SJCRH30 (cell line): ENCODE measurements at regions not wholly inside any gene's neighbourhood (a gene's known extent, or its start where the extent isn't known, plus 50 kb on each side); places are given as distances from the start of the nearest gene placed in this dataset.

ENCODE experiments used
- DNase-seq, 2 experiments: peaks; one replicate each; pipeline ENCODE4 v3.0.0-alpha.2; 2015 to 2020
- H3K27ac ChIP-seq: fragments of 250-450 bp; sonication (Bioruptor Pico); 2 replicates; pipeline ENCODE4 v1.5.1; 2020; ENCODE audit warnings: mild to moderate bottlenecking, moderate library complexity
- H3K27me3 ChIP-seq: fragments of 250-450 bp; sonication (Bioruptor Pico); 2 replicates; pipeline ENCODE4 v1.5.1; 2020; ENCODE audit warnings: mild to moderate bottlenecking, moderate library complexity
- H3K36me3 ChIP-seq: fragments of 250-450 bp; sonication (Bioruptor Pico); 2 replicates; pipeline ENCODE4 v1.5.1; 2020; ENCODE audit warnings: mild to moderate bottlenecking, moderate library complexity
- H3K4me1 ChIP-seq: fragments of 250-450 bp; sonication (Bioruptor Pico); 2 replicates; pipeline ENCODE4 v1.5.1; 2020; ENCODE audit warnings: mild to moderate bottlenecking, moderate library complexity
- H3K4me3 ChIP-seq: fragments of 250-450 bp; sonication (Bioruptor Pico); 2 replicates; pipeline ENCODE4 v1.5.1; 2020; ENCODE audit warnings: mild to moderate bottlenecking, moderate library complexity
- H3K9me3 ChIP-seq: fragments of 250-450 bp; sonication (Bioruptor Pico); replicated peaks from 2 replicates; pipeline ENCODE4 v1.5.1; 2020; ENCODE audit warnings: mild to moderate bottlenecking, moderate library complexity

DNA sequence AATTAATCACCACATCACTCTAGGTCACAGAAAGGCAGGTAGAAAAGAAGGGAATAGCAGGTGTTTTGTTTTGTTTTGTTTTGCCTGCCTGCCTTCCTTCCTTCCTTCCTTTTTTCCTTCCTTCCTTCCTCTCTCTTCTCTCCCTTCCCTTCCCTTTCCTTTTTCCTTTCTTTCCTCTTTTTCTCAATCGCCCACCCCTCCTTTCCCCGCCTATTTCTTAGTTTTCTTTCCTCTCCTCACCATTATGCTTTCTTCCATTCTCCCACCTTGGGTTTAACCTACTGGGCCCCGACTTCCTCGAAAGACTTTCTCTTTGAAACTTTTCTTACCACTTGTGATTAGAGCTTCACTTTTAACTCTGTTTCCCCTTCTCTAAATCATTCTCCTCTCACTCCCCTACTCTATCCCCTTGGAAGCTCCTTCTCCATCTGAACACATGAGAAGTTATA, 231.3 kb upstream of the CD180 start:
- DNase-seq, result no peak
- no peaks in the 10 kb centered on the region; the same call in 1 of the 2 replicates for H3K27me3 ChIP-seq
- H3K9me3 ChIP-seq, result no peaks in the 10 kb centered on the region
- H3K36me3 ChIP-seq, result no peaks in the 10 kb centered on the region
- no peak overlapping the region for H3K27ac ChIP-seq
- no peak overlapping the region for H3K4me3 ChIP-seq
- H3K4me1 ChIP-seq, result no peaks in the 10 kb centered on the region

DNA sequence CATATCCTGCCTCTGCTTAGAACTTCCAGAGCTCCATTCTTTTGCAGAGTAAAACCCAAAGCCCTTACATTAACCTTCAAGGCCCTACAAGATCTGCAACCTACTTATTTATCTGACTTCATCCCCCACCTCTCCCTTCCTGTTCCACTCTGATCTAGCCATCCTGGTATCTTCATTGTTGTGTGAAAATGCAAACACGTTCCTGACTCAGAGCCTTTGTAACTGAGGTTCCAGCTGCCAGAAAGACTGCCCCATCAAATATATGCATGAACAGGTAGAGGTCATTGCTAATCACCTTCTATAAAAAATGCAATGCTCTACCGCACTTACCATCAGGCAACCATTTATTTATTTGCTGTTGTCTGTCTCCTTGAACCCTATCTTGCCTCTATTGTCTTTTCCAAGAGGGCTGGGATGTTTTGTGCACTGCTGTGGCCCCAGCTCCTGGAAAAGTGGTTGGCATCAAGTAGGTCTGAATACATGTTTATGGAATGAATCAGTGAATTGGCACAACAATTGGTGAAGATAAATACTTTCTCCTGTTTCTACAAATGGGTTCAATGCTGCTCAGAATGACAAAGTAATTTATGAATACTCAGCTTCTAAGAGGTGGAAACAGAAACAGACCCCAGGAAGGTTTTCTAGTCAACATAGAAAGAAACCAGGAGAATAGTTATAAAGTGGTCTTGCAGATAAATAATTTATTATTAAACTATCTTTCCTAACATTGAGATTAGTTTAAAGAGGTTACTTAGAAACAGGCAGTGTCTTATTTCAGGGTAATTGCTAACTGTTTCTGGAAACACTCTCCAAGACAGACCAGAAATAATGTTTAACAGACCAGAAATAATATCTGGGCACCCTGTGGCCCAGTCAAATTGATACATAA, 230.6 kb upstream of the CD180 start:
- H3K27ac ChIP-seq, result no peak overlapping the region
- no peaks in the 10 kb centered on the region for H3K4me1 ChIP-seq
- H3K4me3 ChIP-seq, result no peak overlapping the region
- H3K36me3 ChIP-seq, result no peaks in the 10 kb centered on the region
- no peaks in the 10 kb centered on the region; the same call in 1 of the 2 replicates for H3K27me3 ChIP-seq
- no peak for DNase-seq
- no peaks in the 10 kb centered on the region for H3K9me3 ChIP-seq

DNA sequence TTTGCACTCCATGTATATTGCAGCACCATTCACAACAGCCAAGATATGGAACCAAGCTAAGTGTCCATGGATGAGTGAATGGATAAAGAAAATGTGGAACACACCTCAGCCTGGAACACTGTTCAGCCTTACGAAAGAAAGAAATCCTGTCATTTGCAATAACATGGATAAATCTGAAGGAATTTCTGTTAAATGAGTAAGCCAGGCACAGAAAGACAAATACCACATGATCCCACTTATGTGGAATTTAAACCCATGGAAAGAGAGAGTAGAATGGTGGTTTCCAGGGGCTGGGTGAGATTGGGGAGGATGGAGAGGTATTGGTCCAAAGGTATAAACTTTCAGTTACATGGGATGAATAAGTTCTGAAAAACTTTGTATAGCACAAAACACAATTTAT, 228.9 kb upstream of the CD180 start:
- H3K9me3 ChIP-seq, result no peaks in the 10 kb centered on the region
- no peak for DNase-seq
- no peaks in the 10 kb centered on the region for H3K4me1 ChIP-seq
- no peaks in the 10 kb centered on the region for H3K36me3 ChIP-seq
- H3K4me3 ChIP-seq, result no peak overlapping the region
- no peak overlapping the region for H3K27ac ChIP-seq
- H3K27me3 ChIP-seq, result no peaks in the 10 kb centered on the region

DNA sequence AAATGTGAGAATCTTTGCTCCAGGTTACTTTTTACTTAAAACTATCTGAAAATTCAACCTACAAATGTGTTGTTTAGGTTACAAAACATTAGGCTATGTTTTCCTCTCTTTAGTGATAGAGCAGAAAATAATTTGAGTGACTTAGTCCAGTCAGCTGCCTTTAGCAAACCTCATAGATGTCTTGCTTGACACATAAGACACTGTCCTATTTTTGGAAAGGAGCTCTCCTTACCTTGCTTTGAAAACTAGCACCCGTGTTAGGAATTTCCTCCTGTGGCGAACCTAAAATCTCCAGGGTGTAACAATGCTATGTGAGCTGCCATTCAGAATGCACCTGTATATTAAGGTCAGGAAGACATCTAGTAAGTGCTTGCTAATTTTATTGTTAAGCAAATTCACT, 221.2 kb upstream of the CD180 start:
- DNase-seq, result no peak
- Histone ChIP-seq H3K27ac (no peak overlapping the region), H3K4me3 (no peak overlapping the region), H3K4me1 (no peaks in the 10 kb centered on the region), H3K9me3 (no peaks in the 10 kb centered on the region), H3K36me3 (no peaks in the 10 kb centered on the region), H3K27me3 (no peaks in the 10 kb centered on the region)

DNA sequence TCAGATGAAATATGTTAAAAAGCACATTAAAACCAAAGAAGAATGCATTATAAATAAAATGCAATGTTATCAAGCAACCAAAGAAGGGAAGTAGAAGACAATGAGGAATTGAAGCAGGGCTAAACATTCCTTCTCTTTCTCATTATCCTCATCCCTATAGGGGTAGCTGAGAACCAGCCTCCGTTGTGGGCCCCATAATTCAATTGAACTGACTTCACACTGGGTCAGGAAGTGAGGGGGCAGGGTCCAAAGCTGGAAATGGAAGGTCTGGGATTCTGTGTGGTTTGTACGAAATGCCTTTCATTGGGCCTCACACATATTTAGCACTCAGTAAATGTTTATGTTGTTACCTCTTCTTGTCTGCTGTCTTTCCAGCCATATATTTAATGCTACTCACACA, 220.4 kb upstream of the CD180 start:
- Histone ChIP-seq H3K9me3 (no peaks in the 10 kb centered on the region), H3K36me3 (no peaks in the 10 kb centered on the region), H3K27me3 (no peaks in the 10 kb centered on the region), H3K4me3 (no peak overlapping the region), H3K27ac (no peak overlapping the region), H3K4me1 (no peaks in the 10 kb centered on the region)
- no peak for DNase-seq

DNA sequence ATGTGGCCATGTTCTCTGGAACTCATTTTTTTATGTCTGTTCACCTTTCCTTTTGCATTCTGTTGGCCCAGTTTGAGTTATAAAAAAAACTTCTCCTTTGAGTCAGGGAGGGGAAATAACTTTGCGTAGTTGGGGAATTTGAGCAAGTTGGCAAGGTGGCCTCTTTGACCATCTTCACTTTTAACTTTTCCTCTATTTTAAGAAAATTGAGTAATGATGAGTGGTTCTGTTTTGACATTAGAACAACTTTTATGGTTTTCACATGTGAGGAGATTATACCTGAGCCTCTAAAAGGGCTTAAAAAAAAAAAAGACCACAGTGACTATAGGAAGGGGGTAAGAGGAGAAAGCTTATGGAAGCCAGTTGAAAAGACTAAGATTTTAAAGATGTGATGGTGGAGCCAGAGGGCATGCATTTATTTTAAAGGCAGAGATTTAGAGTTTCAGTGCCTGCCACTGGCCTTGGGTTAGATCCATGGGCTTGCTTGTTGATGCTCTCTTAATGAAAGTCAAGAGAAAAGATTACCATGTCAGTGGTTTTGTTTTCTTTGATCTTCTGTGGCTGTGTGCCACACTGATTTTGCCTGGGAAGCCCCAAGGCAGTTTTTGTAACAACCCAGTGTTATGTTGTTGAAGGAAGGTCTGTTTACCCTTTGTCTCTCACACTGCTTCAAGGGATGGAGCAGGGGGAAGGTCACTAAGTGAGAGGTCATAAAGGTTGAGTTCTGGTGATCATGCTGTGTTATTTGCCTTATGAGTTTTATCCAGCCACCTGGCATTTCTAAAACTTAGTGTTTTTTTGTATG, 219.7 kb upstream of the CD180 start:
- DNase-seq, result no peak
- Histone ChIP-seq H3K9me3 (no peaks in the 10 kb centered on the region), H3K4me1 (no peaks in the 10 kb centered on the region), H3K27me3 (no peaks in the 10 kb centered on the region), H3K36me3 (no peaks in the 10 kb centered on the region), H3K4me3 (no peak overlapping the region), H3K27ac (no peak overlapping the region)

DNA sequence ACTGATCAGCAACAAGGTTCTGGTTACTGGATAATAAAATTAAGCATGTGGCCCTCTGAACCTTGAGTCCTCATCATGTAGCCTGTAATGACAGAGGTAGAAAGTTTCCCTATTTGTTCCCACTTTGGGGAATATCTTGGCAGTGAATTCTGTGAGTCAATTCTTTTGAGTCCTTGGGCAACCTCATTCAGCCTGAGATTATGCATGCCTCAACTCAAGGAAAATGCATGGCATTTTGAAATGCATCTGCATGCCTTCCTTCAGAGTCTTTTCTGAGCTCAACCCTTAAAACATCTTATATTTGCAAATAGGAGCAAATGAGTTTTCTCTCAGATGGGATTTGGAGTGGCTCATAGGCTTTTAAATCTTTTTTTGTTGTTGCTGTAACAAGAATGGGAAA, 218.1 kb upstream of the CD180 start:
- Histone ChIP-seq H3K27ac (no peak overlapping the region), H3K27me3 (no peaks in the 10 kb centered on the region), H3K4me3 (no peak overlapping the region), H3K36me3 (no peaks in the 10 kb centered on the region), H3K9me3 (no peaks in the 10 kb centered on the region), H3K4me1 (no peaks in the 10 kb centered on the region)
- no peak for DNase-seq

DNA sequence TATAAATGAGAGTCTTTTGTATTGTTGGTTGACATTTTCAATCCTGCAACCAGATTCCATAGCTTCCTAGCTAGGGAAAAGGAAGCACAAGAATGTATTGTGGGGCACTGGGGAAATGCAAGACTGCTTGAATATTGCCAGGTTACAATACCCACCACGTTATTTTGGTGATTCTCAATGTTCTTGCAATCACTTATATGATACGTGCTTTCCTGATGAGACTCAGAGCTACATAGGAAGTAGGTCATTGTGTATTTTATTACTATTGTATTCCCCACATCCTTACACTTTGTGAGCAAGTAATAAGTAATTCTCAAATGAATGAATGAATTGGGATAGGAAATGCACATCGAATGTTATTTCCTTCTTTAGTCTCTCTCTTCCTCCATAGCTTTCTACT, 217.1 kb upstream of the CD180 start:
- H3K4me1 ChIP-seq, result no peaks in the 10 kb centered on the region
- no peak for DNase-seq
- no peaks in the 10 kb centered on the region for H3K27me3 ChIP-seq
- H3K9me3 ChIP-seq, result no peaks in the 10 kb centered on the region
- no peak overlapping the region for H3K4me3 ChIP-seq
- H3K36me3 ChIP-seq, result no peaks in the 10 kb centered on the region
- no peak overlapping the region for H3K27ac ChIP-seq

DNA sequence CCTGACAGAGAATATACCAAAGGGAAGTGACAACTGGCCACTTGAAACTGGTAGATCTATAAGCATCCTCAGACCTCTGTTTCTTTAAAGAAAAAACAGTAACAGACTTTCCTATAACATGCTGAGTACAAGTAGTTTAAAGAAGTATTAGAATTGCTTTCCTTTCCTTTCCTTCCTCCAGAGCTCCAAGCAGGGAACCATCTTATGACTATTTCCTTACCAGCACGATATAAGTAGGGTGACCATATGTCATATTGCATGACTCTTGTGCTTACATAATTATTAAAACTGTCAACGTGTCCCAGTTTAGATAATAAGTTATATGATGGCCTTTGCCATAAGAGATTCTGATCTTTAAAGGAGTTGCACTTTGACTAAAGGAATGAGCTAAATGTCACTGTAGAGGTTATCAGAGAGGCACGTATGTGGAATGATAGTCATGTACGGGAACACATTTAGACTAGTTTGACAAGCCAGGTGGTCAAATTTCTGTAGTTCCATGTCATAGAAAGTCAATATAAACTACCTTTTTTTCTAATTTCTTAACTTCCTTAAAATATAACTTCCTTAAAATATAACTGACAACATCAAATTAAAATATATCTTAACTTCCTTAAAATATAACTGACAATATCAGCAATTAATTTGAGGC, 212.7 kb upstream of the CD180 start:
- H3K27ac ChIP-seq, result no peak overlapping the region
- H3K9me3 ChIP-seq, result no peaks in the 10 kb centered on the region
- H3K27me3 ChIP-seq, result no peaks in the 10 kb centered on the region
- no peaks in the 10 kb centered on the region for H3K4me1 ChIP-seq
- no peak overlapping the region for H3K4me3 ChIP-seq
- H3K36me3 ChIP-seq, result no peaks in the 10 kb centered on the region
- DNase-seq, result no peak

DNA sequence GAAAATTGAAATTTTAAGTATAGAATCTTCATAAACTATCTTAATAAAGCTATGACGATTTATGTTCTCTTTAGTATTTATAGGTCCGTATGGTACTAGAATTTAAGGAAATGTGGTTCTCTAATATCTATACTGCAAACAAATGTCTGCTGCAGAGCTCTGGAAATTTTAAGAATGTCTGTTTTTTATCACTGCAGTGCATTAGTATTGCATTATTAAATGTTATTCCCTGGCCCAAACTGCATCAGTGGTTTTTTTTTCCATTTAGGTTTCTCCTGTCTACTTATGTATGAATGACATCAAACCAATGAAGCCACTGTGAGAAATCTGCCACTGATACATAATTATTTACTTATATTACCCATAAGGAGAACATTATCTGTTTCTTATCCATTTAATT, 211.4 kb upstream of the CD180 start:
- H3K4me3 ChIP-seq, result no peak overlapping the region
- DNase-seq, result no peak

DNA sequence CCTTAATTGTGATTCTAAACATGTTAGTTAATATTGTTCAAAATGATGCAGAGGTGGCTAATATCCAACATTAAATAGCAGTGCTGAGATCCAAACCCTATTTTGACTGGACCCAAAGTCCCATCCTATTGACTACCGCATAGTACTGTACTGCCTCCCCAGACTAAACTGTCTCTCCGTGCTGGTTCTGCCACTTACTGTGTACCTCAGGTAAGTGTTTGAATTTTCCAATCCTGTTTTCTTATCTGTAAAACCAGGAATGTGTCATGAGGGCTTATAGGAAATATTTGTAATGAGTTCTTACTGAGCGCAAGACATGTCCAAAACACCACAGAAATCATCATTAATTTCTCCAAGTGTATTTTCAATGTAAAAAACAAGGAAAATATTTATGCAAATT, 209.2 kb upstream of the CD180 start:
- Histone ChIP-seq H3K4me1 (no peaks in the 10 kb centered on the region), H3K9me3 (no peaks in the 10 kb centered on the region), H3K27me3 (no peaks in the 10 kb centered on the region)

More for the DNA sequence above, 211.4 kb upstream of the CD180 start:
- Histone ChIP-seq H3K27ac (no peak overlapping the region), H3K27me3 (no peaks in the 10 kb centered on the region), H3K4me1 (no peaks in the 10 kb centered on the region), H3K9me3 (no peaks in the 10 kb centered on the region), H3K36me3 (no peaks in the 10 kb centered on the region)

DNA sequence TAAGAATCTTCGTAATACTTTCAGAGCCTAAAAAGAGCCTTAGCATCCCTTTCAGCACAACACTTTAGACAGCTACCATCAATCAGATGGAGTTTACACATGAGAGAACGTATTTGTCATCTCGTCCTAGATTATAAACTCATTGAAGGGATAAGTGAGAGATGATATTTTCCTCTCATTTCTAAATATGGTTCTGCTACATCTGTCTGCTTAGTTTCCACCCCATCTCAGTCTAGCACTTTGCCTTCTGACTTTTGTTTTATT, 208.4 kb upstream of the CD180 start:
- DNase-seq, result no peak
- Histone ChIP-seq H3K9me3 (no peaks in the 10 kb centered on the region), H3K27ac (no peak overlapping the region), H3K27me3 (no peaks in the 10 kb centered on the region), H3K4me3 (no peak overlapping the region), H3K4me1 (no peaks in the 10 kb centered on the region), H3K36me3 (no peaks in the 10 kb centered on the region)

More for the DNA sequence above, 209.2 kb upstream of the CD180 start:
- Histone ChIP-seq H3K27ac (no peak overlapping the region), H3K4me3 (no peak overlapping the region), H3K36me3 (no peaks in the 10 kb centered on the region)
- no peak for DNase-seq

DNA sequence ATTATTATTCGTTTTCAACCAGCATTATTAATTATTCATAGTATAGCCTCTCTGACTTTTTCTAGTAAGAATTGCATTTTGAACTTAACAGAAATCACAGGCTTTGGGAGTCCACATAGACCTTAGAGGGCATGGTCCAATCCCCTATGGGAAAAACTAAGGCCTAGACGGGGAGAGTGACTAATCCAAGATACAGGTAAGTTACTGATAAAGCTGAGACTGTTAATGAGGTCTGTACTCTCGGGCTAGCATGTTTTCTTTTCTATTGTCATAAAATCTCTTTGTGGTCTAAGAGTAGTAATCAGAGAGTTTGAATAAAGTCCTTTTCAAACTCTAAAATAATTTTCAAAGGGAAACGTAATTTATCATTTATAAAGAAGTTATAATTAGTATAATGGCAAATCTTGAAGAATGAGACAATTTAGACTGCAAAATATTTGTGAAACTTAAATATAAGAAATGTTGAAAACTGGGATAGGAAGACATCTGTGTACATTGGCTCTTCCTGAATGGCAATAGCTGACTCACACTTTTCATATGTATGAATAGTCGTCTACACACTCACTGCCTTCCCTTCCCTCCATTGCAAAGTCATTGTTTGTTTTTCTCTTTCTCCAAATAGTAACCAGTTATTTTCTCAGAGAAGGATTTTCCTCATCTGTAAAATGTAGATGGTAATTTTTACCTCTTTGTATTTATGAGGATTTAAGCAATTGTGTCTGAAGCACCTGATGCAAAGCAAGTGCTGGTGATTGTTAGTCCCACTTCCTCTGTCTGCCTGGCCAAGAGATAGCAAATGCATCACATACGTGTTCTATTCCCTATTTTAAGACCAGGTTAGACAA, 207.9 kb upstream of the CD180 start:
- no peak for DNase-seq
- Histone ChIP-seq H3K9me3 (no peaks in the 10 kb centered on the region), H3K27ac (no peak overlapping the region), H3K4me1 (no peaks in the 10 kb centered on the region), H3K36me3 (no peaks in the 10 kb centered on the region), H3K4me3 (no peak overlapping the region), H3K27me3 (no peaks in the 10 kb centered on the region)

DNA sequence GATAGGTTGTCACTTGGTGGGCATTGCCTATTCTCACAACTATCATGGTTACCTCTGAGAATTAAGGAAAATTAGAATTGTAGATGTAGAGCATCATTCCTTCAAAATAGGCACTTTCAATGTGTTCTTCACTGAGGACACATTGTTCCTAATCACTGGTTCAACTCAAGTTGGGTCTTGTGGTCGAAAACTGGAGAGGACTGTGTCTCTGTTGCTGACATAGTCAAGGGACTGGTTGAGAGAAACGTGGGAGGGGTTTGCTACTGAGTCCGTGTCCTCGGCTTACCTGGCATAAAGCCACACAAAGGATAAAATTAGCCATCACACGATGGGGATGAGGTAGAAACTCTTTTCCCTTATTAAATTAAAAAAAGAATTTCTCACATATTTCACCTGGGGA, 205.9 kb upstream of the CD180 start:
- no peaks in the 10 kb centered on the region for H3K27me3 ChIP-seq
- H3K27ac ChIP-seq, result no peak overlapping the region
- H3K4me1 ChIP-seq, result no peaks in the 10 kb centered on the region
- H3K36me3 ChIP-seq, result no peaks in the 10 kb centered on the region
- DNase-seq, result no peak
- no peaks in the 10 kb centered on the region for H3K9me3 ChIP-seq
- no peak overlapping the region for H3K4me3 ChIP-seq
